Left lung (tissue), 4 donors: ENCODE measurements at regions not wholly inside any gene's neighbourhood (a gene's known extent, or its start where the extent isn't known, plus 50 kb on each side); places are given as distances from the start of the nearest gene placed in this dataset.

Source experiments
- ATAC-seq: fragments of 200-7000 bp; cut with Tn5 transposase; one replicate; pipeline ENCODE4 v1.9.1; 2020; ENCODE audit warnings: moderate library complexity
- DNase-seq, 4 donors: peaks; one replicate each; pipeline ENCODE4 v3.0.0-alpha.2; 2013 to 2020
- H3K27ac ChIP-seq, 2 donors: fragments of 200-600 bp; sonication (generic) in 1 of 2; one replicate each; pipeline versions ENCODE4 v1.5.0 to v1.8.0; 2020 to 2021
- H3K27me3 ChIP-seq, 2 donors: fragments of 200-600 bp; sonication (generic) in 1 of 2; one replicate each; pipeline versions ENCODE4 v1.5.0 to v1.8.0; 2020 to 2021
- H3K36me3 ChIP-seq, 2 donors: fragments of 200-600 bp; sonication (generic) in 1 of 2; one replicate each; pipeline versions ENCODE4 v1.5.0 to v1.8.0; 2020 to 2021
- H3K4me1 ChIP-seq, 2 donors: fragments of 200-600 bp; one replicate each; pipeline ENCODE4 v1.8.0; 2021
- H3K4me3 ChIP-seq, 2 donors: fragments of 200-600 bp; sonication (generic) in 1 of 2; one replicate each; pipeline versions ENCODE4 v1.5.0 to v1.8.0; 2020 to 2021; ENCODE audit warnings: mild to moderate bottlenecking in 1 of 2
- H3K9me3 ChIP-seq, 2 donors: fragments of 200-600 bp; sonication (generic) in 1 of 2; one replicate each; pipeline versions ENCODE4 v1.5.0 to v1.8.0; 2020 to 2021
- CTCF ChIP-seq, 2 donors: fragments of 200-600 bp; sonication (generic) in 1 of 2; IDR thresholded peaks; one replicate each; pipeline versions ENCODE4 v1.5.0 to v1.8.0; 2021; ENCODE audit warnings: antibody characterized with exemption in 2 of 2
- intact Hi-C, 2 donors: fragments of 100-400 bp; cut with DNase I; formaldehyde crosslinking; loops; one replicate each; pipeline versions ENCODE4 v1.11.2 to v1.14.2; 2022
- donor health status: DM: no; HTN: yes; CAD: no.
- donor health status: DM: no; HTN: no; CAD: no.

GRCh38 chr5:42032137-42032536 is 107.1 kb downstream of the FBXO4 start:
- ATAC-seq (no peak), DNase-seq (no peak)
- Histone ChIP-seq H3K27me3 (no peaks in the 10 kb centered on the region), H3K36me3 (no peaks in the 10 kb centered on the region), H3K9me3 (no peaks in the 10 kb centered on the region), H3K4me1 (no peaks in the 10 kb centered on the region), H3K27ac (no peak overlapping the region), H3K4me3 (no peak overlapping the region)
- TF ChIP-seq CTCF (IDR thresholded peaks at IDR 0.05) = no peak
- intact Hi-C loops = no loop called here

DNA sequence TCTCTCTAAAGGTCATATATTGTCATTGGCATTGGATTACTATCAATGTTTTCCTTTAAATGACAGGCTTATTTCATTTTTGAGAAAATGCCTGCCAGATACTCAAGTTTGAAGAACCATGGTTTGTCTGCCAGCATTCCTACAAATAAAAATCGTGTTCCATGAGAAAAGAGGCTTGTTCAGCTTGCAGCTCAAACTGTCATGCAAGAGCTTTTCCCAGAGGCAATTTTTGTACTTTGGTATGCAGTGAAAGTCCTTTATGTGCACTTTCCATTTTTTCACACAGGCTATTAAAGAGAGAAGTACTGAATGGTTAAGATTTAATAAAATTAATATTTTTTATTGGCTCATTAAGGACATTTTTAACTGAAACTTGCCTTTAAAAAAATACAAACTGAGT is 110.4 kb downstream of the FBXO4 start:
- intact Hi-C loops = no loop called here
- no peak for ATAC-seq
- H3K27ac ChIP-seq = no peak overlapping the region

GRCh38 chr5:42036379-42036778 is 111.3 kb downstream of the FBXO4 start:
- intact Hi-C loops = no loop called here
- H3K4me1 ChIP-seq = no peaks in the 10 kb centered on the region
- ATAC-seq (no peak), DNase-seq (no peak)
- TF ChIP-seq CTCF (IDR thresholded peaks at IDR 0.05) = no peak
- H3K36me3 ChIP-seq = no peaks in the 10 kb centered on the region
- no peaks in the 10 kb centered on the region for H3K27me3 ChIP-seq
- no peaks in the 10 kb centered on the region for H3K9me3 ChIP-seq
- H3K4me3 ChIP-seq = no peak overlapping the region
- H3K27ac ChIP-seq = no peak overlapping the region

More for the DNA sequence above, 110.4 kb downstream of the FBXO4 start:
- no peak for DNase-seq
- H3K36me3 ChIP-seq = no peaks in the 10 kb centered on the region
- H3K4me1 ChIP-seq = no peaks in the 10 kb centered on the region
- H3K27me3 ChIP-seq = no peaks in the 10 kb centered on the region
- TF ChIP-seq CTCF (IDR thresholded peaks at IDR 0.05) = no peak
- no peaks in the 10 kb centered on the region for H3K9me3 ChIP-seq
- H3K4me3 ChIP-seq = no peak overlapping the region

GRCh38 chr5:42037379-42037932 is 112.4 kb downstream of the FBXO4 start:
- intact Hi-C loops = no loop called here
- H3K4me1 ChIP-seq = no peaks in the 10 kb centered on the region
- H3K36me3 ChIP-seq = no peaks in the 10 kb centered on the region
- ATAC-seq = no peak
- TF ChIP-seq CTCF (IDR thresholded peaks at IDR 0.05) = no peak
- H3K27me3 ChIP-seq = no peaks in the 10 kb centered on the region
- no peak for DNase-seq
- H3K4me3 ChIP-seq = no peak overlapping the region
- no peaks in the 10 kb centered on the region for H3K9me3 ChIP-seq
- no peak overlapping the region for H3K27ac ChIP-seq

DNA sequence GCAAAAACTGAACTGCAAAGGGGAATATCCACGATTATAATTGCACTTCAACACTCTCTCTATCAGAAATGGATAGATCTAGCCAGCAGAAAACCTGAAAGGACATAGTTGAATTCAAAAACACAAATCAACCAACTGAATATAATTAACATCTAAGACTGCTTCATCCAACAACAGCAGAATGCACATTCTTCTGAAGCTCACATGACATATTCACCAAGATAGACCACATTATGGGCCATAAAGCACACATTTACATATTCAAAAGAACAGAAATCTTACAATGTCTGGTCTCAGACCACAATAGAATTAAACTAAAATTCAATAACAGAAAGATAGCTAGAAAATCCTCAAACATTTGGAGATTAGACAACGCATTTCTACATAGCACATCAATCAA is 118.3 kb downstream of the FBXO4 start:
- DNase-seq (no peak), ATAC-seq (no peak)
- Histone ChIP-seq H3K27ac (no peak overlapping the region), H3K4me1 (no peaks in the 10 kb centered on the region), H3K27me3 (no peaks in the 10 kb centered on the region), H3K9me3 (no peaks in the 10 kb centered on the region), H3K36me3 (no peaks in the 10 kb centered on the region), H3K4me3 (no peak overlapping the region)
- intact Hi-C loops = no loop called here
- no peak for TF ChIP-seq CTCF (IDR thresholded peaks at IDR 0.05)
